ENCODE measurements at regions not wholly inside any gene's neighbourhood (a gene's known extent, or its start where the extent isn't known, plus 50 kb on each side); places are given as distances from the start of the nearest gene placed in this dataset.

GRCh38 chr6:14254505-14254904 is 136.9 kb downstream of the CD83 start:
- no peak for DNase-seq (ENCODE audit: low spot score)

DNA sequence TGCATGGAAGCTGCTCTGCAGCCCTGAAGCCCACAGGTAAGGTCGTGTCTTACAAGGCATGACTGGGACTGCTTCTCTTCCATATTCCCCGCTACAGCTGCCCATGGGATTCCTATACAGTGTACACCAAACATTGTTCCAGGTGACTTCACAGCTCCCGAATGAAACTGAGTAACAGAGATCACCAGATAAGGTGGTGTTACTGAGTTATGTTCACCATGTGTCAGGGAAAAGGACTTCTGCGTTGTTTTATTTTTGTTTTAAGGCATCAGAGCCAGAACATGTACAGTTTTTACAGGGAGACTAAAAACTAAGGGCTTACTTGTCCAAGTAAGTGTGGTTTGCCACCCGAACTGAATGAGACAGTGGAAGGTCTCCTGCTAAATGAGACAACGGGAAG is 138.3 kb downstream of the CD83 start:
- no peak for DNase-seq (ENCODE audit: low spot score)

- no peak for DNase-seq (ENCODE audit: low spot score)
These were observed 140.5 kb downstream of the CD83 start for GRCh38 chr6:14258117-14258516.

DNA sequence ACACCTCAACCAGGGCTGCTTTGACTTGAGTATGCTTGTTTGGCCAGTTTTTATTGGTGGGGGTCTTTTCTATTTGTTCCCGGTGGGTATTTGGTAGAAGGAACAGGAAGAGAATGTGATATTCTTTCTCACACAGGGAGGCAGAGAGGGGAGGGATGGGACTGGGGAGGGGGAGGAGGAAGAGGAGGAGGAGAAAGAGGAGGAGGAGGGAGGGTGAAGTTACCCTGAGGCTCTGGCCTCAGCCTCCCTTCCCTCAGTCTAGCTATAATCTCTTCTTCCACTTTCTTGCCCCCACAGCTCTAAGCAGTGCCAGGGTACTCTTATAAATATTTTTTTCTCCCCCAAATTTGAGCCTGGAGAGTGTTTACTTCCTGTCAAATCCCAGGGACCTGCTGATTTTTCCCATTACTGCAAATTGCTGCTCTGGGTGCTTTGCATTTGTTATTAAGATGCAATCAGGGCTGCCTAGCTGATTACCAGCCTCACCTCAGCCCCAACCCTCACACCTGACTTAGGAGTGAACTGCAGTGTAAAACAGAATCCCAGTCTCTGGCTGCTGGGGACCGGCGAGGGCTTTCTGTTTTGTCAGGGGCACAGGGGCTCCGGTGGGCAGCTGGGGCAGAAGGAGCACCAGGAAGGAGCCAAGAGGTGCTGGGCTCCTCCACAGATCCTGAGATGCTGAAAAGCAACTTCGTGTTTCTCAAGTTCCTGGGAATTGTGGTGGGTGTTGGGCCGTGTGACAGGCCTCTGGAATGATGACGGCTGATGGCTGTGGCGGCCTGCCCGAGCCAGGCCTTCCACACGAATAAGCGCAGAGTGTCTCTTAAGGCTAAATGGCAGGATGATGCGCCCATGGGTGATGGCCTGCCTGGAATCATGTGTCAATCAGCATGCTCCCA is 141.4 kb downstream of the CD83 start:
- DNase-seq (ENCODE audit: low spot score) = no peak

GRCh38 chr6:14259594-14260152 is 142.1 kb downstream of the CD83 start:
- no peak for DNase-seq (ENCODE audit: low spot score)

- DNase-seq (ENCODE audit: low spot score) = no peak
These were observed 143.3 kb downstream of the CD83 start for GRCh38 chr6:14260839-14261238.

DNA sequence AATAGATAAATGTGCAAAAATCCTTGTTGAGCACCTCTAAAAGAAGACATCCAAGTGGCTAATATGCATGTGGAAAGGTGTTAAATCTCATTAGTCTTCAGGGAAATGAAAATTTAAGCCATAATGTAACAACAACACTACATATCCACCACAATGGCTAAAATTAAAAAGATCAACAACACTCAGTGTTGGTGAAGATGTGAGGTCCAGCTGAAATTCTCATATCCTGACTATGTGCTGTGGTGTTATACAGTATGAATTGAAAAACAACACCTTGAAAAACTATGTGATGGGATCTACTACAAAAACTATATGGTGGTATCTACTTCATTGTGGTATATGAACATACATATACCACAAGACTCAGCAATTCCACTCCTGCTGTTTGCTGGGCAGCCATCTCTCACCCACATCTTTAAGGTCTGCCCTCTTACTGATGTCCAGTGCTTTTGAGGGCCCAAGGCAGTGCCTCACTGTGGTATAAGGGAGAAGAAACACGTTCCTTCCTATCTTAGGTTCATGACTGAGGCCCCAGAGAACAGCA is 146.4 kb downstream of the CD83 start:
- DNase-seq (ENCODE audit: low spot score) = no peak

DNA sequence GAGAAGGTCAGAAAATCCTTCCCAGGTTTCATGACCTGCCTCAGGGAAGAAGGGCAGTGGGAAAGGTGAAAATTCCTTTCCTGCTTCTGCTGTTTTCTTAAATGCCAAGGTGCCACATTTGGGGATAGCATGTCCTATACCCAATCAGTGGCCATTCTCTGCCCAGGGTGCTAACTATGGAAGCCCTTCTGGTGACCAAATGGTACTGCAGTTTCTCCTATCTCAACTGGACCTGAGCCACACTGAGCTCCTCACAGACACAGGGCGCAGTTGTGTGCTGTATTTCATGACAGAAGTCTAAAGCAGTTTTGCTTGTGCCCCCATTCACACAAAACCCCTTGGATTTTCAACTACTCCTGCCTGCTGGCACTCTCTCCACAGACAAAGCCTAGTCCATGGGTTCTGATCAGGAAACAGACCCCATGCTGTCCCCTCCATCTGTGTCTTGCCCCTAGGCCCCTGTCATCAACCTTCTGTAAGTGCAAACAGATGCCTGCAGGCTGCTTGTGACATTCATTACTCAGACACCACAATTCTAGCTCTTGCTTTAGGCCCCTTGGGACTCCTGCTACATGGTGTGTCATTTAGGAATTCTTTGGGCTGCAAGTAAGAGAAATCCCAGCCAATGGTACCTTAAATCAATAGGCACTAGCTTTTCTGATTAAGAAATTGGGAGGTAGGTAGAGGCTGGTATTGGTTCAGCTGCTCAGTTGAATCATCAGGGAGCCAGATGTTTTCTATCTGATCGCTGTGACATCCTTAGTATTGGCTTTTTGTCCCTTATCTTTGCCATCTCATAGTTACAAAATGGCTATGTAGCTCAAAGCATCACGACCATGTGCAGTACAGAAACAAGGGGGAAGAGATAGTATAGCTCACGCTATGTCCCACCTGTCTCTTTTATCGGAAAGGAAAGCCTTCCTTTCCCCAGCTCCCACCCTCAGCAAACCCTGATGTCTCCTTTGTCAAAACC is 147.8 kb downstream of the CD83 start:
- no peak for DNase-seq (ENCODE audit: low spot score)

- no peak for DNase-seq (ENCODE audit: low spot score)
These were observed 148.7 kb downstream of the CD83 start for GRCh38 chr6:14266266-14266665.

GRCh38 chr6:14267885-14268660 is 150.5 kb downstream of the CD83 start:
- DNase-seq (ENCODE audit: low spot score) = no peak

- no peak for DNase-seq (ENCODE audit: low spot score)
These were observed 151.9 kb downstream of the CD83 start for GRCh38 chr6:14269436-14269835.

- no peak for DNase-seq (ENCODE audit: low spot score)
These were observed 152.7 kb downstream of the CD83 start for GRCh38 chr6:14270142-14270893.

DNA sequence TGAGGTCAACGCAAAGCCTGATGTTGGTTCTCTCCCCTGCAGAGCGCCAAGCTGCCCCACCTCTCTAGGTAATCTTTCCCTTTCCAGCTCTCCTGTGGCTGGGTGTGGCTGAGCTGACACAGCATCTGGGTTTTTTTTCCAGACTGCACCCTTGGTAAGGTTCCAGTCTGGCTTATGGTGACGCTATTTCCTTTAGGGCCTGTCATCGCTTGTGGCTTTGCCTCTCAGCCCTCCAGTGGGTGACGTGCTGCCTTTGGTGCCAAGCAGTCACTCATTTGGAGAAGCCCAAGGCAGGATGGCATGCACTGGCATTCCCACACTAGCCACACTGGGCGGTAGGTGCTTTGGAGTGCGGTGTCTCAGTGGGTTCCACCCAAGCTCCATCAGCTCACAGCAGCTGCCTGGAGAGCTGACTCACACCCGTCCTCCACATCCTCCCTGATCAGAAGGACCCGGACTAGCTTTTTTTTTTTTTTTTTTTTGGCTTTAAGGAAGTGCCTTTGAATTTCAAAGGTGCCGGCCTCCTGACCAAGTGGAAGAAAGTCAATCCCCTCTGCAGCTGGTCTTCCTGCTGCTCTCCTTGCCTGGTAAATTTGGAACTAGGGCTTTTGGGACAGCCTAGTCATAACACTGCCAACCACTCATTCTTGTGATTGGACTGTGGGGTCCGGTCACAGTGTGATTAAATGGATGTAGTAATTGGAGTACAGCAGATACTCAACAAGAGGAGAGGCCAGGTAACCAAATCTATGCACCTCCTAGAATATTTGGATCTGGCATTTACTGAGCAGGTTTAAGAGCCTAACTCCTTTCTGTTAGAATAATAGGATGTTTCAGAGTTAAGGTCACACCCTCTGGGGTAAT is 153.6 kb downstream of the CD83 start:
- peak; percentile 92 for DNase-seq (ENCODE audit: low spot score)

DNA sequence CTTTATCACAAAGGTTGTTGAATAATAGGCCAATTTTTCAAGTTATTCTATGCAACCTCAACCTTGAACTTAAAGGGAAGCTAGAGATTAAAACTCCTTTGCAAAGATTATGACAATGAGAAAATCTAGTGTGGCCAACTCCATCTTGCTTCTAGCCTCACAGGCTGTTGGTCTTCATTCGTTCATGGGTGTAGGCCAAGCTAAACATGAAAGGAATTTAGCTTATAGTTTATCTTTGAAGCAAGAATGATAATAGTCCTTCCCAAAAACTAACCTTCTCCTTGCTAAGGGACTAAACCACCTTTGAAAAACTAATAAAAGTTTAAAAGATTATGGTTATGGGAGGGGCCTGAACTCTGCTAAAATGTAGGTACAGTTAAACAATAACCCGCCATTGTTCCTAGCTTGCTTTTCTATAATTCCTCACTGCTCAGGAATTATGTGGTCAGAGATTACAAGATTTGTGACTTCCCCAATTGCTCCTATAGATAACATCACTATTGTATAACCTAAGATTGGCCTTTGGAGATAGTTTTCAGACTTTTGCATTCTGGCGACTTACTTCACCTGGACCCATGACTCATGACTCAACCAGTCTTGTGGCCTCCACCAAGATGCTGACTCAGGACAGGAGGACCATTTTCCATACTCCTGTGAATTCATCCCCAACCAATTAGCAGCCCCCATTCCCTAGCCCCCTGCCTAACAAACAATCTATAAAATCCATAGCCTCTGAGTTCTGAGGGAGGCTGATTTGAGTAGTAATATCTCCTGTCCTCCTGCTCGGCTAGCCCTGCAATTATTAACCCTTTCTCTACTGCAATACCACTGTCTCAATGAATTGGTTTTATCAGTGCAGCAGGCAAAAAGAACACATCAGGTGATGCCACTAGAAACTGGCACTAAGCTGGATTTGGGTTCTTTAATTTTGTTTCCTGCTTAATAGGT is 154.5 kb downstream of the CD83 start:
- no peak for DNase-seq (ENCODE audit: low spot score)

- DNase-seq (ENCODE audit: low spot score) = no peak
These were observed 155.1 kb downstream of the CD83 start for GRCh38 chr6:14272737-14273085.

GRCh38 chr6:14273191-14273590 is 155.6 kb downstream of the CD83 start:
- no peak for DNase-seq (ENCODE audit: low spot score)

DNA sequence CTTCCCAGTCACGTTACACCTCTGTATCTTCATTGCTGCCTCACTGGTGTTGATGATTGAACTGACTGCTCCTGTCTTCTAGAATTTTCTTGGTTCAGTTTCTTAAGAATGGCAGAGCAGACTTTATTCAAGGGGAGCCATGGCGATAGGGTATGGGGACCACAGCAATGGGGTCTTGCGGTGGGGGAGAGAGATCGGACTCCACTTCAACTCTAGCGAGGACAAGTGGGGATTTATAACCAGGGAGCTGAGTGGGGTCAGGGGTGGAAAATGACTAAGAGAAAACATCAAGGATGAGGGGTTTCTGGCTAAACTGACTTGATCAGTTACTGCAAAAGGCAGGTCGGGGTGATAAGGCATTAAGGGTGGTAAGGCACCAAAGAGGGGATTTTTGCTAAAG is 156.4 kb downstream of the CD83 start:
- DNase-seq (ENCODE audit: low spot score) = no peak
